ENCODE measurements at regions not wholly inside any gene's neighbourhood (a gene's known extent, or its start where the extent isn't known, plus 50 kb on each side); places are given as distances from the start of the nearest gene placed in this dataset.

DNA sequence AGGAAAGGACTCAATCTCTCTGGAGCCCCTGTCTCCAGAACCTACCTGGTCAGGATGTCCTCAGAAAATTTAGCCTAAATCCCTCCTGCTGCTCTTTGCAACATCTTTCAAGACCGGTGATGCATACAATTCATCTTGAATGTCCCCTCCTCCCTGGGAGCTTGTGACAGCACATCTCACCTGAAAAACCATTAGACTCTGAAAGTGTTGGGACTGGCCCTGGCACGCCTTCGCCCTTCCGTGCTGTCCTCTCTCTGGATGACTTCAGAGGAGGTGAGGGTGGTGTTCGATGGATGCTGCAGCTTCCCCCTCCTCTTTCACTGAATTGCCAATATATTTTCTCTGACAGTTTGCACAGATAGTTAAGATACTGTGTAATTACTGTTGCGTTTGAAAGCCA lies 90.9 kb upstream of the CISTR start (continued):
- TF ChIP-seq BCL11A (IDR thresholded peaks at IDR 0.05; ENCODE audit: low read depth in 2 of 2, low read length in 2 of 2) (no peak), SP2 (IDR thresholded peaks at IDR 0.05; ENCODE audit: low read length) (no peak), HDAC2 (IDR thresholded peaks at IDR 0.05; ENCODE audit: borderline replicate concordance in 1 of 2, low read depth in 2 of 2, low read length in 2 of 2) (no peak), TBP (IDR thresholded peaks at IDR 0.05; ENCODE audit: low read depth, low read length) (no peak), NRF1 (IDR thresholded peaks at IDR 0.05; ENCODE audit: low read depth, low read length) (no peak)

Data from H1 (cell line).